ENCODE measurements at regions not wholly inside any gene's neighbourhood (a gene's known extent, or its start where the extent isn't known, plus 50 kb on each side); places are given as distances from the start of the nearest gene placed in this dataset.

DNA sequence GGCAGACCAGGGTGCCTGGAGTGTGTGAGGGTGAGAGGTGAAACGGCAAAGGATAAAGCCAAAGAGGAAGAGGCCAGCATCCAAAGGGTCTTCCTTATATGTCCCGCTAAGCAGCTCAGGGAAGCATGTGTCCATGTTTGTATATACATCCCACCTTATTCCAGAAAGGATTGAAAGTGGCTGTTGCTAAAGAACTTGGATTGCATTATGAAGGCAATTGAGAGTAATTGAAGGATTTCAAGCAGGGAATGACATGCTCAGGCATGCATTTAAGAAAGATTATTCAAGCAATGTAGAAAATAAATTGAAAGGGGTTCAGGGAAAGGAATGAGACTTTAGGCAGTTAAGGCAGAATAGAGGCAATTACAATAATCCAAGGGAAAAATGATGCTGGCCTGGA lies 237.6 kb upstream of the SOX9 start:
- DNase-seq (ENCODE audit: extremely low spot score) = no peak
- Histone ChIP-seq H3K27ac (ENCODE audit: low read depth) (no peak overlapping the region), H3K36me3 (ENCODE audit: insufficient read depth) (no peaks in the 10 kb centered on the region), H3K4me1 (ENCODE audit: insufficient read depth) (no peaks in the 10 kb centered on the region), H3K4me3 (ENCODE audit: low read depth, low read length) (no peak overlapping the region)
- WGBS = 61% methylated on average over 2 of the region's 2 CpGs

GRCh38 chr17:71883845-71884244 lies 237.0 kb upstream of the SOX9 start:
- DNase-seq (ENCODE audit: extremely low spot score) = no peak
- H3K36me3 ChIP-seq (ENCODE audit: insufficient read depth) = no peaks in the 10 kb centered on the region
- H3K4me3 ChIP-seq (ENCODE audit: low read depth, low read length) = no peak overlapping the region
- H3K4me1 ChIP-seq (ENCODE audit: insufficient read depth) = no peaks in the 10 kb centered on the region
- WGBS = 86% methylated on average over 3 of the region's 3 CpGs
- H3K27ac ChIP-seq (ENCODE audit: low read depth) = no peak overlapping the region

DNA sequence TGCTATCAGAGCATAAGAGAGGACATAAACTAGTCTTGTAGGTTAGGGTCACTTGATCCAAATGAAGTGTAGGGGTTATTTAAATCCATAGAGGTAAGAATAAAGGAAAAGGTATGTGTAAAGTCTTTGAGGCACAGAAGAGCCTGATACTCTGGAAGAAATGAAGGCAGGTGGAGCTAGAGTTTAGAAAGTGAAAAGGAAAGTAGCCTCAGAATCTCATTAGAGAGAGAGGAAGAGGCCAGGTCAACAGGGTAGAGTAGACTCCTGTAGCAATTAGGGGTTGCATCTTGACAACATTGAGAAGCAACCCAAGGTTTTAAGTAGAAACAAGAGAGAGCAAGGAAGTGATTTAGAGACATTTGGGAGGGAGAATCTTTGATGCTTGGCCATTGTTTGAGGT lies 235.2 kb upstream of the SOX9 start:
- no peaks in the 10 kb centered on the region for H3K4me1 ChIP-seq (ENCODE audit: insufficient read depth)
- DNase-seq (ENCODE audit: extremely low spot score) = no peak
- H3K4me3 ChIP-seq (ENCODE audit: low read depth, low read length) = no peak overlapping the region
- H3K36me3 ChIP-seq (ENCODE audit: insufficient read depth) = no peaks in the 10 kb centered on the region
- H3K27ac ChIP-seq (ENCODE audit: low read depth) = no peak overlapping the region

- Histone ChIP-seq H3K27ac (ENCODE audit: low read depth) (no peak overlapping the region), H3K4me3 (ENCODE audit: low read depth, low read length) (no peak overlapping the region), H3K4me1 (ENCODE audit: insufficient read depth) (no peaks in the 10 kb centered on the region), H3K36me3 (ENCODE audit: insufficient read depth) (peaks cover 2% of the 10 kb centered on the region)
- no peak for DNase-seq (ENCODE audit: extremely low spot score)
- 91% methylated on average over 4 of the region's 4 CpGs for WGBS
Measured at GRCh38 chr17:71899317-71899716, 221.5 kb upstream of the SOX9 start.

DNA sequence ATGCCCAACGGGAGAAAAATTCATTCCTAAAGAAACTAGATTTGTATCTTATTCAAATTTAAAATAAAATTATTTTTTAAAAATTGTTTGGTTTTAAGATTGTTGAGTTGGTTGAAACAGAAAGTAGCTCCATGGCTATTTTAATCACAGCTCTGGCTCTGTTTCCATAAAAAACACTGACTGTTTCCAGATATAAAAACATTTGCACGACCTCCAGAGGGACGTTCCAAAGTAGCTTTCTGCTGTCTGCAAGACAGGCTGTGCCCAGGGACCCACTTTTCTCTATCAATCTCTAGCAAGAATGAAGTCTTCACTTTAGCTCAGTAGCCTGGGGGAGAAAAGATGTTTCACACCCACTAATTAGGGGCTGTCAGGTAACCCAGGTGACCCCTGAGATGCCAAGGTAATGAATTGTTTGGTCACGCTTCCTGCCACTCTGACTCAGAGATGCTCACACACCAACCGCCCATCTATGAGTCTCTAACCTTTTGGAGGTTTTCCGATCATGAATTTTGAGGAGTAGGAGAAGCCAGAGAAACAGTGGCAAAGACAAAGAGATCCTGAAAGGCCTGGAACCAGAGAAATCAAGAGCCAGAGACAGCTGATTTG lies 220.1 kb upstream of the SOX9 start:
- Histone ChIP-seq H3K36me3 (ENCODE audit: insufficient read depth) (peaks cover 2% of the 10 kb centered on the region), H3K4me3 (ENCODE audit: low read depth, low read length) (no peak overlapping the region), H3K27ac (ENCODE audit: low read depth) (no peak overlapping the region), H3K4me1 (ENCODE audit: insufficient read depth) (no peaks in the 10 kb centered on the region)
- no peak for DNase-seq (ENCODE audit: extremely low spot score)
- 64% methylated on average over 6 of the region's 6 CpGs for WGBS

DNA sequence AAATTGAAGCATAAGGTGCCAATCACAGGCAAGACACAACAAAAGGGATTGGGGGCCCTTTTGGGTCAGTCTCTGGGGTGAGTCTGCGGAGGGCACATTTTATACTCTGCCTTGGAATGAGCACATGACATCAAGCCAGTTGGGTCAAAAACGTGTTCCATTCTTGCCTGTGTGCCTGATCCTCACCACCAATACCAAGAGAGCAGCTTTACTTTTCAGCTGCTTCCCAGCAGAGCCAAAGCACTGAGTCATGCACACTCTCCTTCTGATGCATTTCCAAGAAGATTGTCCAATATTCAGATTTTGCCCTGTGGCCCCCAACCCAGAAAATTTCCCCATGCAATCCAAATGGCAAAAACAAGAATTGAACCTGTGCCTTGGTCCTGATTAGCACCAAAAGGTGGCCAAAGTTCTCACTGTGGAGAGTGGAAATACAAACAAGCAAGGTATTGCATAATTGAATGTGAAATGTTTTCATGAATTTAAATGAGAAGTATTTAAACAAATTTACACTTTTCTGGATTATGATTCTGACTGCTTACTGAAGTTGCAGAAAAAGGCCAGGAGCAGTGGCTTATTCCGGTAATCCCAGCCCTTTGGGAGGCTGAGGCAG lies 217.8 kb upstream of the SOX9 start:
- WGBS = 68% methylated on average over 3 of the region's 3 CpGs
- no peak for DNase-seq (ENCODE audit: extremely low spot score)
- no peak overlapping the region for H3K4me3 ChIP-seq (ENCODE audit: low read depth, low read length)
- no peaks in the 10 kb centered on the region for H3K36me3 ChIP-seq (ENCODE audit: insufficient read depth)
- no peak overlapping the region for H3K27ac ChIP-seq (ENCODE audit: low read depth)
- no peaks in the 10 kb centered on the region for H3K4me1 ChIP-seq (ENCODE audit: insufficient read depth)

DNA sequence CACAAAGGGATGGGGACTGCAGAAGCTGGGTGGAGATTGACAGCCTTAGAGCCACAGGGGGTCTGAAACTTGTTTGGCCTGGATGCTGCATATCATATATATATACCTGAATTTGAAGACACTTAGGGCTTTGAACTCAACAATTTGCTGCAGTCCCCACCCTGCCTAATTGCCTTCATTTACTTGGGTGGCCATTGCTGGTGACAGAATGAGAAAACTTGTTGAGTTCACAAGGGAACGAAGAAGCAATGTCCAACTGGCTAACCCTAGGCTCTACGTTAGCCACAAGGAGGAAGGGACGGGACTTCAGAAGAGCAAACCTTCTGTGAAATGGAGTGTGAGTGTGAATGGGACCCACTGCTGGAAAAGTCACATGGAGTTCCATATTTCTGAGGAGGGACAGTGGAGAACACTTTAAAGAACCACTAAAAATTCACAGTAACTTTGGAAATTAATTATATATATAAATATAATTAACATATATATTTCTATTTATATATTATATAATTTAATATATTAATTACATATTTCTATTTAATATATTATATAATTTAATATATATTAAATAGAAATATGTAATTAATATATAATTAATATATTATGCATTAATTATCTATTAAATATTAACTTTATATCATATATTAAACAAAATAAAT lies 215.3 kb upstream of the SOX9 start:
- DNase-seq (ENCODE audit: extremely low spot score) = no peak
- H3K36me3 ChIP-seq (ENCODE audit: insufficient read depth) = no peaks in the 10 kb centered on the region

DNA sequence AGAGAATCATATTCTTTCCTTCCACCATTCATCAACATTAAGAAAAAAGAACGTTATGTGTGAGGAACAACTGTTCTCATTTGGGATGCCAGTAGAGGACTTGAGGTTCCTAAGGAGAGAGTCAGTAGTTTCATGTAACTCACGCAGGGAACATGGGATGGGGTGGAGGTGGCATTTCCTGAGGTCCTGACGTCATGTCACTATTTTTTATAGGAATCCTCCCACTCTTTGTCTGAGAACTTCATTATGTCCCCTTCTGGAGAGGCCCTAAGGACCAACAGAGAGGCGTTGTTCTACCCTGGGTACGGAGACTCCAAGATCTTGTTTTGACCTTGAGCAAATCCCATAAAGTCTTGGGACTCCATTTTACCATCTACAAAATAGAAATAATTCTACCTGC lies 211.7 kb upstream of the SOX9 start:
- 84% methylated on average over 5 of the region's 5 CpGs for WGBS
- Histone ChIP-seq H3K4me3 (ENCODE audit: low read depth, low read length) (no peak overlapping the region), H3K27ac (ENCODE audit: low read depth) (no peak overlapping the region), H3K4me1 (ENCODE audit: insufficient read depth) (no peaks in the 10 kb centered on the region), H3K36me3 (ENCODE audit: insufficient read depth) (no peaks in the 10 kb centered on the region)
- DNase-seq (ENCODE audit: extremely low spot score) = no peak

More for the DNA sequence above, 215.3 kb upstream of the SOX9 start:
- 90% methylated on average over 3 of the region's 3 CpGs for WGBS
- no peak overlapping the region for H3K27ac ChIP-seq (ENCODE audit: low read depth)
- no peak overlapping the region for H3K4me3 ChIP-seq (ENCODE audit: low read depth, low read length)
- H3K4me1 ChIP-seq (ENCODE audit: insufficient read depth) = no peaks in the 10 kb centered on the region

GRCh38 chr17:71910002-71910401 lies 210.8 kb upstream of the SOX9 start:
- H3K36me3 ChIP-seq (ENCODE audit: insufficient read depth) = no peaks in the 10 kb centered on the region
- DNase-seq (ENCODE audit: extremely low spot score) = no peak
- no peaks in the 10 kb centered on the region for H3K4me1 ChIP-seq (ENCODE audit: insufficient read depth)
- WGBS = 74% methylated on average over 3 of the region's 3 CpGs
- no peak overlapping the region for H3K4me3 ChIP-seq (ENCODE audit: low read depth, low read length)
- no peak overlapping the region for H3K27ac ChIP-seq (ENCODE audit: low read depth)

- 83% methylated on average over 3 of the region's 3 CpGs for WGBS
Measured at GRCh38 chr17:71914042-71914441, 206.8 kb upstream of the SOX9 start.

DNA sequence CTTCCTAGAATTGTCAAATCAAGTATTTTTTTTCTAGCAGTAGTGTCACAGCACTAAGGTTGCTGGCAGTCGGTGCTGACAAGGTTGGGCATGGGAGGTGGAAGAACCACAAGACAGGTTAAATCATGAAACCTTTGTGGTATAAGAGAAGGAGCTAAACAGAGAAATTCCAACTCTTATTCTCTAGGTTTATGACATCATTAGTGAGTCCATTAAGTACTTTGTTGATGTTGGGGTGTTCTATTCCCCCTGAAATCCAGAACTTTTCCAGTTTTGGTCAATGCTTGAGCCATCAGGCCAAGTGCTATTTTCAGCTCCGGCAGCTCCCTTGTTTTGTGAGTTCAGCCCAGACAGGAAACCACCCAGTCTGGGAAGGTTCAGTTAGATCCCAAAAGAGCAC lies 206.0 kb upstream of the SOX9 start:
- Histone ChIP-seq H3K36me3 (ENCODE audit: insufficient read depth) (no peaks in the 10 kb centered on the region), H3K4me3 (ENCODE audit: low read depth, low read length) (no peak overlapping the region), H3K27ac (ENCODE audit: low read depth) (no peak overlapping the region), H3K4me1 (ENCODE audit: insufficient read depth) (no peaks in the 10 kb centered on the region)
- 49% methylated on average over 2 of the region's 2 CpGs for WGBS
- no peak for DNase-seq (ENCODE audit: extremely low spot score)

More at GRCh38 chr17:71914042-71914441, 206.8 kb upstream of the SOX9 start:
- H3K36me3 ChIP-seq (ENCODE audit: insufficient read depth) = no peaks in the 10 kb centered on the region
- H3K4me1 ChIP-seq (ENCODE audit: insufficient read depth) = no peaks in the 10 kb centered on the region
- no peak overlapping the region for H3K4me3 ChIP-seq (ENCODE audit: low read depth, low read length)
- DNase-seq (ENCODE audit: extremely low spot score) = no peak
- no peak overlapping the region for H3K27ac ChIP-seq (ENCODE audit: low read depth)

- H3K36me3 ChIP-seq (ENCODE audit: insufficient read depth) = no peaks in the 10 kb centered on the region
- DNase-seq (ENCODE audit: extremely low spot score) = no peak
- H3K4me3 ChIP-seq (ENCODE audit: low read depth, low read length) = no peak overlapping the region
- H3K27ac ChIP-seq (ENCODE audit: low read depth) = no peak overlapping the region
- WGBS = 78% methylated on average over 2 of the region's 2 CpGs
- H3K4me1 ChIP-seq (ENCODE audit: insufficient read depth) = no peaks in the 10 kb centered on the region
Measured at GRCh38 chr17:71917715-71918114, 203.1 kb upstream of the SOX9 start.

GRCh38 chr17:71919186-71919585 lies 201.6 kb upstream of the SOX9 start:
- no peak overlapping the region for H3K27ac ChIP-seq (ENCODE audit: low read depth)
- no peaks in the 10 kb centered on the region for H3K36me3 ChIP-seq (ENCODE audit: insufficient read depth)
- DNase-seq (ENCODE audit: extremely low spot score) = no peak
- no peak overlapping the region for H3K4me3 ChIP-seq (ENCODE audit: low read depth, low read length)
- 80% methylated on average over 2 of the region's 2 CpGs for WGBS
- no peaks in the 10 kb centered on the region for H3K4me1 ChIP-seq (ENCODE audit: insufficient read depth)

DNA sequence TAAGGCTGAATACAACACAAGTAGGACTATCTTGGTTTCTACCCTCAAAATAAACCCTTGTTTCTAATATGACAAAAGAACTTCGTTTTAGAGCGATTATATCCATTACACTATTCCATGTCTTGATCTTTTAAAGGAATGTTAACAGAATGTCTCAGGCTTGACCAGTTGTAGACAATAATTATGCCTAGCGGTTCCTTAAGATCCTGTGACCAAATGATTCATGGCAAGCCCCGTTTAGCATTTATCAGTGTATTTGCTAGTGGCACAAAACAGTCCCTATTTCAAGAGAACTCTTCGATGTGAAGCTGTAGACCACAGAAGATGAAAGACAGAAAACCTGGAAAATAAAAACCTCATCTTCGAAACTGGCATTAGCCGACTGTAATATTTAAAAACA lies 200.9 kb upstream of the SOX9 start:
- H3K4me3 ChIP-seq (ENCODE audit: low read depth, low read length) = no peak overlapping the region
- no peak overlapping the region for H3K27ac ChIP-seq (ENCODE audit: low read depth)
- H3K36me3 ChIP-seq (ENCODE audit: insufficient read depth) = no peaks in the 10 kb centered on the region
- no peaks in the 10 kb centered on the region for H3K4me1 ChIP-seq (ENCODE audit: insufficient read depth)
- 67% methylated on average over 7 of the region's 7 CpGs for WGBS
- no peak for DNase-seq (ENCODE audit: extremely low spot score)

All from urinary bladder (tissue), 3 donors.